Brain microvascular endothelial cell (primary cell): ENCODE measurements at regions not wholly inside any gene's neighbourhood (a gene's known extent, or its start where the extent isn't known, plus 50 kb on each side); places are given as distances from the start of the nearest gene placed in this dataset.

Experiments used
- DNase-seq: peaks from one replicate; pipeline ENCODE4 v3.0.0-alpha.2; 2020
- H3K27ac ChIP-seq: fragments of 250-450 bp; sonication (Bioruptor Pico); 2 replicates; pipeline ENCODE4 v1.5.1; 2020; ENCODE audit warnings: mild to moderate bottlenecking, moderate library complexity
- H3K27me3 ChIP-seq: fragments of 250-450 bp; sonication (Bioruptor Pico); replicated peaks from 2 replicates; pipeline ENCODE4 v1.5.1; 2020; ENCODE audit warnings: mild to moderate bottlenecking
- H3K36me3 ChIP-seq: fragments of 250-450 bp; sonication (Bioruptor Pico); replicated peaks from 2 replicates; pipeline ENCODE4 v1.5.1; 2020; ENCODE audit warnings: mild to moderate bottlenecking
- H3K4me3 ChIP-seq: 2 replicates; pipeline ENCODE4 v1.5.1; 2011; ENCODE audit warnings: low read depth, mild to moderate bottlenecking, control low read depth, low read length, moderate library complexity
- CTCF ChIP-seq: IDR thresholded peaks from 2 replicates; pipeline ENCODE4 v1.5.1; 2011; ENCODE audit warnings: low read depth, mild to moderate bottlenecking, moderate library complexity, low read length, control low read depth, inconsistent platforms; ENCODE audit errors: missing control alignments
- in situ Hi-C: cut with HindIII; loops from 2 replicates; pipeline ENCODE4 v1.10.0; 2017; ENCODE audit warnings: low sequenced_read_pairs, low pct_ligation_motif_present

- Histone ChIP-seq H3K27ac (no peak overlapping the region), H3K27me3 (no peaks in the 10 kb centered on the region), H3K36me3 (no peaks in the 10 kb centered on the region), H3K4me3 (no peak overlapping the region)
- TF ChIP-seq CTCF, result no peak
- DNase-seq, result no peak
- in situ Hi-C loops, result no loop called here
These were observed 255.9 kb upstream of the SNX7 start for GRCh38 chr1:98405581-98406074.

- no peaks in the 10 kb centered on the region for H3K27me3 ChIP-seq
- no peak overlapping the region for H3K27ac ChIP-seq
- no peak for TF ChIP-seq CTCF
- DNase-seq, result no peak
- H3K4me3 ChIP-seq, result no peak overlapping the region
- in situ Hi-C loops, result no loop called here
- H3K36me3 ChIP-seq, result no peaks in the 10 kb centered on the region
These were observed 256.7 kb upstream of the SNX7 start for GRCh38 chr1:98404866-98405265.

- Histone ChIP-seq H3K4me3 (no peak overlapping the region), H3K27ac (no peak overlapping the region), H3K27me3 (no peaks in the 10 kb centered on the region), H3K36me3 (no peaks in the 10 kb centered on the region)
- no peak for DNase-seq
- in situ Hi-C loops, result no loop called here
- TF ChIP-seq CTCF, result no peak
These were observed 257.5 kb upstream of the SNX7 start for GRCh38 chr1:98403963-98404480.

GRCh38 chr1:98402860-98403259, 258.7 kb upstream of the SNX7 start:
- TF ChIP-seq CTCF, result no peak
- H3K36me3 ChIP-seq, result no peaks in the 10 kb centered on the region
- H3K27me3 ChIP-seq, result no peaks in the 10 kb centered on the region
- in situ Hi-C loops, result no loop called here
- no peak overlapping the region for H3K27ac ChIP-seq
- H3K4me3 ChIP-seq, result no peak overlapping the region
- DNase-seq, result no peak

GRCh38 chr1:98400446-98400845, 261.1 kb upstream of the SNX7 start:
- no peak for DNase-seq
- in situ Hi-C loops, result no loop called here
- H3K27me3 ChIP-seq, result no peaks in the 10 kb centered on the region
- no peaks in the 10 kb centered on the region for H3K36me3 ChIP-seq
- no peak overlapping the region for H3K4me3 ChIP-seq
- H3K27ac ChIP-seq, result no peak overlapping the region
- TF ChIP-seq CTCF, result no peak

GRCh38 chr1:98399218-98399617, 262.3 kb upstream of the SNX7 start:
- H3K36me3 ChIP-seq, result no peaks in the 10 kb centered on the region
- H3K27ac ChIP-seq, result no peak overlapping the region
- in situ Hi-C loops, result no loop called here
- H3K4me3 ChIP-seq, result no peak overlapping the region
- no peaks in the 10 kb centered on the region for H3K27me3 ChIP-seq
- TF ChIP-seq CTCF, result no peak
- DNase-seq, result no peak
